DND-41 (cell line): ENCODE measurements at regions not wholly inside any gene's neighbourhood (a gene's known extent, or its start where the extent isn't known, plus 50 kb on each side); places are given as distances from the start of the nearest gene placed in this dataset.

Source experiments
- EZH2 ChIP-seq: IDR thresholded peaks from 3 replicates; pipeline ENCODE4 v1.6.1; 2012; ENCODE audit warnings: borderline replicate concordance, low read depth, mild to moderate bottlenecking, moderate library complexity, low read length, inconsistent platforms; ENCODE audit not compliant: severe bottlenecking
- TF ChIP-seq, protein P1 (sequence below): IDR thresholded peaks from 2 replicates; pipeline ENCODE4 v1.5.1; 2012; ENCODE audit warnings: borderline replicate concordance, low read length, moderate library complexity, mild to moderate bottlenecking; ENCODE audit not compliant: poor library complexity, severe bottlenecking; ENCODE audit errors: extremely low read depth

DNA sequence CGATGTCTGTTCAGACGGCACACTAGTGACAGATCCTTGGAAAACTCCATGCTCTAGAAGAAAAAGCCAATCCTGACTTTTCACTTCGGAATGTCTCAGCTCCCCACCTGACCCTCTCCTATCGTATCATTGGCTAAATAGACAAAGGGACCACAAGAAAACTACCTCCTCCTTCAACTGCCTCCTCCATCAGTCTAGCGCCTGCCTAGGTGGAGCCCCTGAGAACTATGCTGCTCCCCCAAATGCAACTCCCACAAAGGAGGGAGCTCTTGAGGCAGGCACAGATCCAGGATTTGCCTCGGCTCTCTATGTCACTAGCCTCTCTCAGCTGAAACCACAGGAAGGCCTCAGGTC, 148.4 kb downstream of the TOMM20 start:
- TF ChIP-seq, protein P1, sequence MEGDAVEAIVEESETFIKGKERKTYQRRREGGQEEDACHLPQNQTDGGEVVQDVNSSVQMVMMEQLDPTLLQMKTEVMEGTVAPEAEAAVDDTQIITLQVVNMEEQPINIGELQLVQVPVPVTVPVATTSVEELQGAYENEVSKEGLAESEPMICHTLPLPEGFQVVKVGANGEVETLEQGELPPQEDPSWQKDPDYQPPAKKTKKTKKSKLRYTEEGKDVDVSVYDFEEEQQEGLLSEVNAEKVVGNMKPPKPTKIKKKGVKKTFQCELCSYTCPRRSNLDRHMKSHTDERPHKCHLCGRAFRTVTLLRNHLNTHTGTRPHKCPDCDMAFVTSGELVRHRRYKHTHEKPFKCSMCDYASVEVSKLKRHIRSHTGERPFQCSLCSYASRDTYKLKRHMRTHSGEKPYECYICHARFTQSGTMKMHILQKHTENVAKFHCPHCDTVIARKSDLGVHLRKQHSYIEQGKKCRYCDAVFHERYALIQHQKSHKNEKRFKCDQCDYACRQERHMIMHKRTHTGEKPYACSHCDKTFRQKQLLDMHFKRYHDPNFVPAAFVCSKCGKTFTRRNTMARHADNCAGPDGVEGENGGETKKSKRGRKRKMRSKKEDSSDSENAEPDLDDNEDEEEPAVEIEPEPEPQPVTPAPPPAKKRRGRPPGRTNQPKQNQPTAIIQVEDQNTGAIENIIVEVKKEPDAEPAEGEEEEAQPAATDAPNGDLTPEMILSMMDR: no peak
- TF ChIP-seq EZH2: no peak
